HEK293 (cell line): ENCODE measurements at regions not wholly inside any gene's neighbourhood (a gene's known extent, or its start where the extent isn't known, plus 50 kb on each side); places are given as distances from the start of the nearest gene placed in this dataset.

Experiments
- ZBTB1 ChIP-seq: fragments of 450-650 bp; formaldehyde crosslinking; IDR thresholded peaks from 2 replicates; pipeline ENCODE4 v1.5.1; 2016; ENCODE audit warnings: missing biosample characterization, missing genetic modification characterization
- ZNF24 ChIP-seq: fragments of 450-650 bp; formaldehyde crosslinking; IDR thresholded peaks from 2 replicates; pipeline ENCODE4 v1.5.1; 2016; ENCODE audit warnings: missing biosample characterization, missing genetic modification characterization
- ZNF426 ChIP-seq: fragments of 450-650 bp; formaldehyde crosslinking; IDR thresholded peaks from 2 replicates; pipeline ENCODE4 v1.5.1; 2017; ENCODE audit warnings: missing biosample characterization, missing genetic modification characterization, mild to moderate bottlenecking, inconsistent platforms, moderate library complexity
- ZNF544 ChIP-seq: fragments of 450-650 bp; formaldehyde crosslinking; IDR thresholded peaks from 2 replicates; pipeline ENCODE4 v1.5.0; 2017; ENCODE audit warnings: missing biosample characterization, missing genetic modification characterization
- ZNF658 ChIP-seq: fragments of 450-650 bp; formaldehyde crosslinking; IDR thresholded peaks from 2 replicates; pipeline ENCODE4; 2016; ENCODE audit warnings: missing biosample characterization, missing genetic modification characterization
- ZNF76 ChIP-seq: fragments of 450-650 bp; formaldehyde crosslinking; IDR thresholded peaks from 2 replicates; pipeline ENCODE4; 2016; ENCODE audit warnings: low read depth, missing biosample characterization, missing genetic modification characterization, borderline replicate concordance
- ZXDB ChIP-seq: fragments of 450-650 bp; formaldehyde crosslinking; IDR thresholded peaks from 2 replicates; pipeline ENCODE4 v1.5.1; 2016; ENCODE audit warnings: missing biosample characterization, missing genetic modification characterization
- TF ChIP-seq, protein P1 (sequence below): fragments of 450-650 bp; formaldehyde crosslinking; IDR thresholded peaks from 2 replicates; pipeline ENCODE4 v1.5.1; 2016; ENCODE audit warnings: missing biosample characterization, missing genetic modification characterization
- TF ChIP-seq, protein P2 (sequence below): fragments of 450-650 bp; formaldehyde crosslinking; IDR thresholded peaks from 2 replicates; pipeline ENCODE4 v1.5.1; 2016; ENCODE audit warnings: missing biosample characterization, missing genetic modification characterization
- TF ChIP-seq, protein P3 (sequence below): fragments of 450-650 bp; formaldehyde crosslinking; IDR thresholded peaks from 2 replicates; pipeline ENCODE4 v1.5.1; 2017; ENCODE audit warnings: missing biosample characterization, missing genetic modification characterization
- TF ChIP-seq, protein P4 (sequence below): fragments of 450-650 bp; formaldehyde crosslinking; IDR thresholded peaks from 2 replicates; pipeline ENCODE4 v1.5.0; 2017; ENCODE audit warnings: missing biosample characterization, missing genetic modification characterization, borderline replicate concordance
- TF ChIP-seq, protein P5 (sequence below): fragments of 450-650 bp; formaldehyde crosslinking; IDR thresholded peaks from 2 replicates; pipeline ENCODE4 v1.5.1; 2016; ENCODE audit warnings: missing biosample characterization, missing genetic modification characterization

DNA sequence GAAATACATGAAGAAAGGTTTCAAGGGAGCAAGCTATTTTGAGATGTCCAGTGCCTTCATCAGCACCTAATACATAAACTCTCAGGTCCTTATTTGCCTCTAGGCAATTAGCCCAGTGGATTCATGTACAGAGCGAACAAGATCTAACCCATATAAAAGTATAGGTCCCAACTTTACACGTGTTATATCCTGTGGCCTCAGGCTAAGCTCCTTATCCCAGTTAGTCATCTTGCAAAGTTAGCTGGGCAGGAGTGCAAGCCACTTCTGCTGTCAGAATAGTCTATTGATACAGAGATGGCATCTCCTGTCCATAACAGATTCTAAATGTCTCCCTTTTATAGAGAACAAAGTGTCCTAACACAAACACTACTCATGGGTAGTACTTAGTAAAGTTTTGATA is 203.9 kb upstream of the PIK3C3 start:
- TF ChIP-seq, protein P1, sequence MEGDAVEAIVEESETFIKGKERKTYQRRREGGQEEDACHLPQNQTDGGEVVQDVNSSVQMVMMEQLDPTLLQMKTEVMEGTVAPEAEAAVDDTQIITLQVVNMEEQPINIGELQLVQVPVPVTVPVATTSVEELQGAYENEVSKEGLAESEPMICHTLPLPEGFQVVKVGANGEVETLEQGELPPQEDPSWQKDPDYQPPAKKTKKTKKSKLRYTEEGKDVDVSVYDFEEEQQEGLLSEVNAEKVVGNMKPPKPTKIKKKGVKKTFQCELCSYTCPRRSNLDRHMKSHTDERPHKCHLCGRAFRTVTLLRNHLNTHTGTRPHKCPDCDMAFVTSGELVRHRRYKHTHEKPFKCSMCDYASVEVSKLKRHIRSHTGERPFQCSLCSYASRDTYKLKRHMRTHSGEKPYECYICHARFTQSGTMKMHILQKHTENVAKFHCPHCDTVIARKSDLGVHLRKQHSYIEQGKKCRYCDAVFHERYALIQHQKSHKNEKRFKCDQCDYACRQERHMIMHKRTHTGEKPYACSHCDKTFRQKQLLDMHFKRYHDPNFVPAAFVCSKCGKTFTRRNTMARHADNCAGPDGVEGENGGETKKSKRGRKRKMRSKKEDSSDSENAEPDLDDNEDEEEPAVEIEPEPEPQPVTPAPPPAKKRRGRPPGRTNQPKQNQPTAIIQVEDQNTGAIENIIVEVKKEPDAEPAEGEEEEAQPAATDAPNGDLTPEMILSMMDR: no peak
- TF ChIP-seq ZBTB1: no peak
- no peak for TF ChIP-seq ZNF76 (tag by site-specific recombination)
- TF ChIP-seq, protein P2, sequence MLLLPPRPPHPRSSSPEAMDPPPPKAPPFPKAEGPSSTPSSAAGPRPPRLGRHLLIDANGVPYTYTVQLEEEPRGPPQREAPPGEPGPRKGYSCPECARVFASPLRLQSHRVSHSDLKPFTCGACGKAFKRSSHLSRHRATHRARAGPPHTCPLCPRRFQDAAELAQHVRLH: no peak
- no peak for TF ChIP-seq ZNF426
- TF ChIP-seq ZXDB (tag by site-specific recombination): no peak
- TF ChIP-seq, protein P3, sequence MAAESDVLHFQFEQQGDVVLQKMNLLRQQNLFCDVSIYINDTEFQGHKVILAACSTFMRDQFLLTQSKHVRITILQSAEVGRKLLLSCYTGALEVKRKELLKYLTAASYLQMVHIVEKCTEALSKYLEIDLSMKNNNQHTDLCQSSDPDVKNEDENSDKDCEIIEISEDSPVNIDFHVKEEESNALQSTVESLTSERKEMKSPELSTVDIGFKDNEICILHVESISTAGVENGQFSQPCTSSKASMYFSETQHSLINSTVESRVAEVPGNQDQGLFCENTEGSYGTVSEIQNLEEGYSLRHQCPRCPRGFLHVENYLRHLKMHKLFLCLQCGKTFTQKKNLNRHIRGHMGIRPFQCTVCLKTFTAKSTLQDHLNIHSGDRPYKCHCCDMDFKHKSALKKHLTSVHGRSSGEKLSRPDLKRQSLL (tag by site-specific recombination): no peak
- no peak for TF ChIP-seq ZNF24 (tag by site-specific recombination)
- TF ChIP-seq, protein P4, sequence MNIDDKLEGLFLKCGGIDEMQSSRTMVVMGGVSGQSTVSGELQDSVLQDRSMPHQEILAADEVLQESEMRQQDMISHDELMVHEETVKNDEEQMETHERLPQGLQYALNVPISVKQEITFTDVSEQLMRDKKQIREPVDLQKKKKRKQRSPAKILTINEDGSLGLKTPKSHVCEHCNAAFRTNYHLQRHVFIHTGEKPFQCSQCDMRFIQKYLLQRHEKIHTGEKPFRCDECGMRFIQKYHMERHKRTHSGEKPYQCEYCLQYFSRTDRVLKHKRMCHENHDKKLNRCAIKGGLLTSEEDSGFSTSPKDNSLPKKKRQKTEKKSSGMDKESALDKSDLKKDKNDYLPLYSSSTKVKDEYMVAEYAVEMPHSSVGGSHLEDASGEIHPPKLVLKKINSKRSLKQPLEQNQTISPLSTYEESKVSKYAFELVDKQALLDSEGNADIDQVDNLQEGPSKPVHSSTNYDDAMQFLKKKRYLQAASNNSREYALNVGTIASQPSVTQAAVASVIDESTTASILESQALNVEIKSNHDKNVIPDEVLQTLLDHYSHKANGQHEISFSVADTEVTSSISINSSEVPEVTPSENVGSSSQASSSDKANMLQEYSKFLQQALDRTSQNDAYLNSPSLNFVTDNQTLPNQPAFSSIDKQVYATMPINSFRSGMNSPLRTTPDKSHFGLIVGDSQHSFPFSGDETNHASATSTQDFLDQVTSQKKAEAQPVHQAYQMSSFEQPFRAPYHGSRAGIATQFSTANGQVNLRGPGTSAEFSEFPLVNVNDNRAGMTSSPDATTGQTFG: no peak
- no peak for TF ChIP-seq ZNF544 (tag by site-specific recombination)
- TF ChIP-seq ZNF658: no peak
- TF ChIP-seq, protein P5, sequence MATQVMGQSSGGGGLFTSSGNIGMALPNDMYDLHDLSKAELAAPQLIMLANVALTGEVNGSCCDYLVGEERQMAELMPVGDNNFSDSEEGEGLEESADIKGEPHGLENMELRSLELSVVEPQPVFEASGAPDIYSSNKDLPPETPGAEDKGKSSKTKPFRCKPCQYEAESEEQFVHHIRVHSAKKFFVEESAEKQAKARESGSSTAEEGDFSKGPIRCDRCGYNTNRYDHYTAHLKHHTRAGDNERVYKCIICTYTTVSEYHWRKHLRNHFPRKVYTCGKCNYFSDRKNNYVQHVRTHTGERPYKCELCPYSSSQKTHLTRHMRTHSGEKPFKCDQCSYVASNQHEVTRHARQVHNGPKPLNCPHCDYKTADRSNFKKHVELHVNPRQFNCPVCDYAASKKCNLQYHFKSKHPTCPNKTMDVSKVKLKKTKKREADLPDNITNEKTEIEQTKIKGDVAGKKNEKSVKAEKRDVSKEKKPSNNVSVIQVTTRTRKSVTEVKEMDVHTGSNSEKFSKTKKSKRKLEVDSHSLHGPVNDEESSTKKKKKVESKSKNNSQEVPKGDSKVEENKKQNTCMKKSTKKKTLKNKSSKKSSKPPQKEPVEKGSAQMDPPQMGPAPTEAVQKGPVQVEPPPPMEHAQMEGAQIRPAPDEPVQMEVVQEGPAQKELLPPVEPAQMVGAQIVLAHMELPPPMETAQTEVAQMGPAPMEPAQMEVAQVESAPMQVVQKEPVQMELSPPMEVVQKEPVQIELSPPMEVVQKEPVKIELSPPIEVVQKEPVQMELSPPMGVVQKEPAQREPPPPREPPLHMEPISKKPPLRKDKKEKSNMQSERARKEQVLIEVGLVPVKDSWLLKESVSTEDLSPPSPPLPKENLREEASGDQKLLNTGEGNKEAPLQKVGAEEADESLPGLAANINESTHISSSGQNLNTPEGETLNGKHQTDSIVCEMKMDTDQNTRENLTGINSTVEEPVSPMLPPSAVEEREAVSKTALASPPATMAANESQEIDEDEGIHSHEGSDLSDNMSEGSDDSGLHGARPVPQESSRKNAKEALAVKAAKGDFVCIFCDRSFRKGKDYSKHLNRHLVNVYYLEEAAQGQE (tag by site-specific recombination): no peak
